Kasumi-1 (cell line): ENCODE measurements at regions not wholly inside any gene's neighbourhood (a gene's known extent, or its start where the extent isn't known, plus 50 kb on each side); places are given as distances from the start of the nearest gene placed in this dataset.

Experiments used
- DNase-seq, 2 experiments: peaks; one replicate each; lab custom pipeline; 2025; lab: John Stamatoyannopoulos, UW

DNA sequence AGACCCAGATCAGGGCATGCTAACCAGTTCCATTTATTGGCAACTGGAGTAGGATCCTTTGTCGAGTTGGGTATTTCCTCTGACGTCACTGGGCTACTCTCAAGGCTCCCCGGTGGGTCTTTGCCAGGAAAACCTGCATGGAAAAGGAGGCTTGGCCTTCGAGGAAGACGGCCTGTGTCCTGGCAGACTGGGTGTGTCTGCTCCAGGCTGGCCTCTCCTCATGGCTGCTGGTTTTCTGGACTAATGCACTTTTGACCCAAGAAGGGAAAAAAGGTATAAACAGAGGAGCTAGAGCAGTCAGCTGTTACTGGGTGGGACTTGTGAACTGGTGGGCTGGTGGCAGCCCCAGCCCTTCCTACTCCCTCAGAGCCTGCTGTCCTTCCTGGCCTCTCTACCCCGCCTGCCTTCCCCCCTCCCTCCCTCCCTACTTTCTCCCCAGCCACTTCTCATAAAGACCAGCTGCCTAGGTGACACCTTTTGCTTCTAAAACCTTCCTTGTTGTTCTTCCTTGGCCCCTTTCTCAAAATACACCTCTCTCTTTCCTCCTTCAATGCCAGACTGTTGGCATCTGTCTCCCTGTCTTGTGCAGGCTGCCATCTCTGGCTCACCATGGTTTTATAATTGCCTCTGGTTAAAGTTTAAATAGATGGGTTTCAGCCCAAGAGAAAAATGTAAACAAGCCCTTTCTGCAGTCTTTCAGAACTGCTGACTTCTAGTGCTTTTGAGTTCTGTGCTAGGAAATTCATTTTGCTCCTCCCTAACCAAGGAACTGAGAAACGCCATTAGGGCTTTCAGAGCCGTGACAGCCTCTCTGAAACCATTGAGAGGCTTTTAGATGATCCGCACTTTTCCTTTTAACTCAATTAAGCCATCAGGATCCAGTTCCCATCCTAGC, 101.8 kb upstream of the MKLN1 start:
- no peak for DNase-seq

DNA sequence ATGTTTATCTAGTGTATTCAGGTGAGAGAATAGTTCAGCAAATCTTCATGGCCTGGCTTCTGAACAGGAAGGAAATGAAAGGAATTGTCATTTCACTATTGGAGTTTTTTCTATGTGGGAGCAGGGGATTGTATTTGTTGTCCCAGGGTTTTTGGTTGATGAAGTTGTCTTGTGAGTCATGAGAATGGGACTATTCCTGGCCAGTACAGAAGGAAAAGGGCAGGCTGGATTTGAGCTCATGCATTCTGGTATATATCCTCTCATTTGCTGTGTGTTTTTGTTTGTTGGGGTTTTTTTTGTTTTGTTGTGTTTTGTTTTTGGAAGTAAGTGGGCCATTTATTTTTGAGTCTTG, 101.2 kb upstream of the MKLN1 start:
- DNase-seq, result no peak

DNA sequence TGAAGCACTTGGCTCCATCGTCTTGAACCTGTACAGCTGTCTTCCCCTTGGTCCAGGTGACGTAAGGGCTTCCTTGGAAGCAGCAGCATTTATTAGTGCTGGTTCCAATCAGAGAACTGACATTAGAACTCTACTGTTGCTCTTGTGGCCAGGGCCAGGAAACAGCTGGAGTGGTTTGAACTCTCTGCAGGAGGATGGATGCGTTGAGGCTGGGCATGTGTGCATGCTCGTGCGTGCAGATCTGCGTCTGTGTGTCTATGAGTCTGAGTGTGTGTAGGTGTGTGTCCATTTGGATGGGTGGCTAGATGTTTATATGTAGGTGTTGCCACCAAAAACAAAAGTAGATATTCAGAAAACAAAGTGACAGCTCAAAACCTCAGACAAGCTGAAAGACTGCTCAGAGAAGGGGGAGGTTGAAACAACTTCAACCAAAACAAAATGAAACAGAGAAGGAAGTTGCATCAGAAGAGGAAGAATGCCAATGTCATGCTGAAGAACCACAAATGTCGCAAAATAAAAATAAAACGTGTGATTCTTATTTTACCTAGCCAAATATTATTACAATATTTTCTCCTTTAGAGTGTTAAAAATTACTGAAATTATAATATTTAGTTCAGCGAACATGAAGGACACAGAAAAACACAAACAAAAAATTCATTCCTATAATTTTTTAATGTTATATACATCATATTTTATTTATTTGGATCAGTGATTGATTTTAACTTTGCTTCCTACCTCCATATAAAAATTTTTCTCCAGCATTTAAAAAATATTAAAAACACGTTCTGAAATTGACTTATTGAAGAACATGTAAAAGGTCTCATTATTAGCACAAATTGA, 96.1 kb upstream of the MKLN1 start:
- DNase-seq, result peak; percentile 94

DNA sequence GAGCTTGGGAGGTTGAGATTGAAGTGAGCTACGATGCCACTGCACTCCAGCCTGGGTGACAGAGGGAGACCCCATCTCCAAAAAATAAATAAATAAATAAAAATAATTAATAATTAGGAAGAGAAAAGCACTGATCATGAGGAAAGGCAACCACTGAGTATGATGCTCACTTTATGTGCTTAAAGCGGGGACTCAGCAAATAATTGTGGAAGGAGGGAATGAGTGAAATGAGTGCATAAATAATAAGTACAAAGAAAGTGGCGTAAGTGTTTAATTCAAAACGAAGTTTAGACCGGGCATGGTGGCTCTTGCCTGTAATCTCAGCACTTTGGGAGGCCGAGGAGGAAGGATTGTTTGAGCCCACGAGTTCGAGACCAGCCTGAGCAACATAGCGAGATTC, 94.9 kb upstream of the MKLN1 start:
- DNase-seq, result no peak

DNA sequence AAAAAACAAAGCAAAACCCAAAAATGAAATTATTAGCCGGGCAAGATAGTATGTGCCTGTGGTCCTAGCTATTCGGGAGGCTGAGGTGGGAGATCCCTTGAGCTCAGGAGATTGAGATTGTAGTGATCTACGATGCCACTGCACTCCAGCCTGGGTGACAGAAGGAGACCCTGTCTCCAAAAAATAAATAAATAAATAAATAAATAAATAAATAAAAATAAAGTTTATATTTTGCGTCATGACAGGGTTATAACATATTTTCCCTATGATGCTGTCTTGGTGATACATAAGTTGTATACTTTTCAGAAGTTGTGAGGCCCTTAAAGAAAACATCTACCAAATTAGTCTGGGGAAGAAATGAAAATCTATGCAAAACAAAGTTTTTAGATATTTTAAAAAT, 94.5 kb upstream of the MKLN1 start:
- DNase-seq, result no peak

- no peak for DNase-seq
These were observed 92.8 kb upstream of the MKLN1 start for GRCh38 chr7:131234719-131235488.

GRCh38 chr7:131235489-131236317, 92.0 kb upstream of the MKLN1 start:
- no peak for DNase-seq

DNA sequence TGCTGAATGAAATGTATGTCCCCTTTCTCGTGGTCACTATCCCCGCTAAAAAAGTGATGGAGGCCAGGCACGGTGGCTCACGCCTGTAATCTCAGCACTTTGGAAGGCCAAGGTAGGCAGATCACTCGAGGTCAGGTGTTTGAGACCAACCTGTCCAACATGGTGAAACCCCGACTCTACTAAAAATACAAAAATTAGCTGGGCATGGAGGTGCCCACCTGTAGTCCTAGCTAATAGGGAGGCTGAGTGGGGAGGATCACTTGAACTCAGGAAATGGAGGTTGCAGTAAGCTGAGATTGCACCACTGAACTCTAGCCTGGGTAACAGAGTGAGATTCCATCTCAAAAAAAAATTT, 91.4 kb upstream of the MKLN1 start:
- DNase-seq, result no peak

GRCh38 chr7:131238347-131238931, 89.2 kb upstream of the MKLN1 start:
- no peak for DNase-seq

- DNase-seq, result no peak
These were observed 86.3 kb upstream of the MKLN1 start for GRCh38 chr7:131241386-131241785.

- no peak for DNase-seq
These were observed 85.5 kb upstream of the MKLN1 start for GRCh38 chr7:131242123-131242650.

DNA sequence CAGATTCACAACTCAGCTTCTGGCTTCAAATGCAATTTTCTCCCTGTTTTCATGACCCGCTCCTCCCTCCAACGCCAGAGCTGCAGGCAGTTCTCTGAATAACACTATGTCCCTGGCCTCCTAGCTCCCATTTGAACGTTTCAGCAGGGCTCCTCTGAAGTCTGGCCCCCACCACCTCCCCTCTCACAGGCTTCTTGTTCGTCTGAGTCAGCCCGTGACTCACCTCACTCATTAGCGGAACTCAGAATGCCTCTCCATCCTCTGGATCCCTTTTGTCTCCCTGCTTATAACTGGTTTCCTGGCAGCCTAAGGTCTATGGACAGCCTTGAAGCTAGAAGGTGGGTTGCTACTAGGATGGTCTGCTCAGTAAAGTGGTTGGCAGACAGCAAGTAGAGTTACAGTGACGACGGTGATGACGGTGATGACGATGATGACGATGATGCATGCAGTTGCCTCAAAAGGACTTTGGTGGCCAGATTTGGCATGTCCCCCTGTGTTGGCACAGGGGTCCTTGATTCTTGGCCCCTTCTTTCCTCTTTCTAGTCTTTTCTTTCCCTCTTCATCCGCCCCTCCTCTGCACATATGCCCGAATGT, 83.3 kb upstream of the MKLN1 start:
- no peak for DNase-seq

DNA sequence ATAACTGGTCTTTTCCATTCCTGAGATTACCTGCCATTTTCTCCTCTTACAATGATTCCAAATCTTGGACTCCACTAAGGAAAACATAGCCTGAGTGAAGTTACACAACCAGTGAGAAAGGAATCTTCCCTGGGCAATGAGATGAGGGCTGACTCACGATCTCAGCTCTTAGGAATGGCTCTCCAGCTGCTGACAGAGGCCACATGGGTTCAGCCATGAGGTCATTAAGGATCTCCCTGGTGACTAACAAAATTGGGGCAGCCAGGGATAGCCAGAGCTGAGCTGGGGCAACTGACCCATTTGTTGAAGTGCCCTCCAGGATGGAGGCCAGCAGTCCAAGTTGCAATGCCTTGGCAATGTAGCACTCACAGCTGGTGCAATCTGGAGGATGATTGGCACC, 78.7 kb upstream of the MKLN1 start:
- DNase-seq, result no peak

GRCh38 chr7:131249483-131249882, 78.2 kb upstream of the MKLN1 start:
- no peak for DNase-seq

DNA sequence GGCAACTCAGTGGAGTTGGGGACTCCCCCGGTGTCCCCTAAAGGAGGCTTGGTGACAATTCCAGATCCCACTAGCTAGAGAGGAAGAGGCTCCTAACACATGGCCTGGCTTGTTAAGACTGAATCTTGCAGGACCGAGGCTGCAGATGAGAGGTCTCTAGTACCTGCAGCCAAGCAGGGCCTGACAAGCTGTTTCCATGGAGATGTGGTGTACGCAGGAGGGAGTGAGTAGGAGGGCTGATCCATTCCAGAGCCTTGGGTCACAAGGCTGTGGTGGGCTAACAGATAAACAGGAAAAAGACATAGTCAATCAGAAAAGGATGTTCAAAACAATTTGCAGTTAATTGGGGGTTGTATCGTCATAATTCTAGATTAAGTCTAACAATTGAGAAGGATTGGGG, 77.3 kb upstream of the MKLN1 start:
- DNase-seq, result no peak

DNA sequence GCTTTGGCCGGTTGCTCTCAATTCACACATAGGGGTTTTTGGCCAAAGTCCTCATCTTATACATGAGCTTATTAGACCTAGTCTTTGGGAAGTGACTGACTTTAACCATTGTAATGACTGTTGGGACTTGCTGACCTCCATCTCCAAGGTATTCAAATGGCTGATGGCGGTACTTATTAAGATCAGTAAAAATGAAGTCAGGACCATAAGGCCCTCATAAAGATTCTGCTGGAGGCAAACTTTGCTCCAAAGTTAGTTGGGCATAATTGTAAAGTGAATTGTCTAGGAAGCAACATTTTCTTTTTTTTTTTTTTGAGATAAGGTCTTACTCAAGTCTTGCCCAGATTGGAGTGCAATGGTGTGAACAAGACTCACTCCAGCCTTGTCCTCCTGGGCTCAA, 76.3 kb upstream of the MKLN1 start:
- no peak for DNase-seq

DNA sequence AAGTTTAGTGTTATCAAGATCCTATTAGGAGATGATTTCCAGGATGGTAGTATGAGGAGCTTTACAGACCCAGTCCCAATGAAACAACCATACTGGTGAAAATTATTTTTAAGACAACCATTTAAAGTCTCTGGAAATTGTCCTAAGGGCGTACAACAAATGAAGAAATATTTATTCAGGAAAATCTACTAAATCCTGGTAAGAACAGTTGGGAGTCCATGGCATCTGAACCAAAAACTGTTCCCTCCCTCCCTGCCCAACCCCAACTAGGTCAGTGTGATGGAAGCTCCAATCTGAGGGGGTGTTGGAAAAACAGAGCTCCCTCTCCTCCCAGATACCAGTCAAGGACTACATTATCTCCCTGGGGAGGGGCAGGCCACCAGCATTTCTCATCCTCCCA, 74.7 kb upstream of the MKLN1 start:
- no peak for DNase-seq

GRCh38 chr7:131254211-131254610, 73.5 kb upstream of the MKLN1 start:
- DNase-seq, result no peak

GRCh38 chr7:131255242-131255641, 72.4 kb upstream of the MKLN1 start:
- DNase-seq, result peak in 1 of 2 experiments; percentile 6

GRCh38 chr7:131261476-131261994, 66.1 kb upstream of the MKLN1 start:
- no peak for DNase-seq
